ENCODE measurements at regions not wholly inside any gene's neighbourhood (a gene's known extent, or its start where the extent isn't known, plus 50 kb on each side); places are given as distances from the start of the nearest gene placed in this dataset.

GRCh38 chr3:31133541-31133940 is 239.1 kb upstream of the GADL1 start:
- Histone ChIP-seq H2AFZ (ENCODE audit: low read length) (no peak overlapping the region), H3K18ac (ENCODE audit: insufficient read length, low read depth, low read length) (no peak overlapping the region), H2BK120ac (ENCODE audit: low read depth, low read length, poor library complexity, severe bottlenecking) (no peak overlapping the region), H3K9ac (ENCODE audit: extremely low read depth, insufficient read length, low read length) (no peak overlapping the region), H3K14ac (ENCODE audit: insufficient read depth, low read length) (no peak overlapping the region), H4K20me1 (ENCODE audit: control insufficient read depth, insufficient read depth, insufficient read length) (no peaks in the 10 kb centered on the region), H3K27me3 (ENCODE audit: insufficient read depth, low read length) (no peaks in the 10 kb centered on the region), H3K23ac (ENCODE audit: insufficient read length, low read depth, low read length) (no peak overlapping the region), H3T11ph (ENCODE audit: low read length) (no peak overlapping the region), H3K4me2 (ENCODE audit: insufficient read depth, insufficient read length, low read length) (no peak overlapping the region), H2BK20ac (ENCODE audit: low read depth, low read length, poor library complexity, severe bottlenecking) (no peak overlapping the region), H3K23me2 (ENCODE audit: insufficient read length, low read depth, low read length, poor library complexity, severe bottlenecking) (no peaks in the 10 kb centered on the region), H3K4me1 (ENCODE audit: insufficient read depth, low read length) (0 out of 2 replicates have a peak, but pooled peaks cover 2% of the 10 kb centered on the region), H3K4ac (ENCODE audit: low read depth, low read length) (no peak overlapping the region), H2BK12ac (ENCODE audit: insufficient read length, low read depth, low read length) (no peak overlapping the region), H2AK5ac (ENCODE audit: insufficient read length, low read length) (no peak overlapping the region), H4K5ac (ENCODE audit: insufficient read length, low read depth, low read length) (no peak overlapping the region), H2BK5ac (ENCODE audit: insufficient read length, low read length) (no peak overlapping the region), H3K79me2 (ENCODE audit: insufficient read depth, low read length) (no peaks in the 10 kb centered on the region), H3K9me3 (ENCODE audit: control insufficient read depth, low read depth, low read length) (no peaks in the 10 kb centered on the region), H3K79me1 (ENCODE audit: insufficient read depth, low read depth, low read length, poor library complexity, severe bottlenecking) (no peaks in the 10 kb centered on the region), H3K27ac (ENCODE audit: insufficient read length, low read depth, low read length) (no peak overlapping the region), H2BK15ac (ENCODE audit: low read depth, low read length) (no peak overlapping the region), H4K8ac (replicated peaks; ENCODE audit: insufficient read length, low read depth, low read length) (no peak overlapping the region), H3K56ac (ENCODE audit: insufficient read length, low read depth, low read length) (no peak overlapping the region), H4K91ac (ENCODE audit: insufficient read length, low read depth, low read length) (no peak overlapping the region)
- Mint-ChIP-seq H3K9me3 (no peaks in the 10 kb centered on the region), H3K4me3 (no peak overlapping the region), H3K27ac (no peak overlapping the region), H3K27me3 (ENCODE audit: low read depth) (no peaks in the 10 kb centered on the region; the same call in none of the 2 replicates), H3K36me3 (ENCODE audit: insufficient read depth in 1 of 3, low read depth in 3 of 3) (no peaks in the 10 kb centered on the region), H3K4me1 (peaks cover 8 to 12% of the 10 kb centered on the region in 2 experiments; a peak in 1 of 4 replicates)
- no peak for DNase-seq
- WGBS (ENCODE audit: extremely low coverage, insufficient read length, low lambda C conversion rate) = no CpG with 5 or more reads among the region's 1 CpG
- no peak for TF ChIP-seq CTCF (conservative IDR thresholded peaks at IDR 0.05)
